Stimulated activated CD4-positive, alpha-beta T cell treated with anti-CD3 and anti-CD28 coated beads, TNF-alpha, amount 100 ng/mL, for 24 hours (primary cell): ENCODE measurements at regions not wholly inside any gene's neighbourhood (a gene's known extent, or its start where the extent isn't known, plus 50 kb on each side); places are given as distances from the start of the nearest gene placed in this dataset.

ENCODE experiments used
- DNase-seq, 3 experiments: peaks; one replicate each; pipeline ENCODE4 v3.0.0-alpha.2; 2020; ENCODE audit warnings: low read depth in 3 of 3

- no peak for DNase-seq
Observed at GRCh38 chr10:85008488-85009184, 680.2 kb downstream of the CCSER2 start.

GRCh38 chr10:85012305-85012704 lies 683.9 kb downstream of the CCSER2 start:
- DNase-seq, result no peak

DNA sequence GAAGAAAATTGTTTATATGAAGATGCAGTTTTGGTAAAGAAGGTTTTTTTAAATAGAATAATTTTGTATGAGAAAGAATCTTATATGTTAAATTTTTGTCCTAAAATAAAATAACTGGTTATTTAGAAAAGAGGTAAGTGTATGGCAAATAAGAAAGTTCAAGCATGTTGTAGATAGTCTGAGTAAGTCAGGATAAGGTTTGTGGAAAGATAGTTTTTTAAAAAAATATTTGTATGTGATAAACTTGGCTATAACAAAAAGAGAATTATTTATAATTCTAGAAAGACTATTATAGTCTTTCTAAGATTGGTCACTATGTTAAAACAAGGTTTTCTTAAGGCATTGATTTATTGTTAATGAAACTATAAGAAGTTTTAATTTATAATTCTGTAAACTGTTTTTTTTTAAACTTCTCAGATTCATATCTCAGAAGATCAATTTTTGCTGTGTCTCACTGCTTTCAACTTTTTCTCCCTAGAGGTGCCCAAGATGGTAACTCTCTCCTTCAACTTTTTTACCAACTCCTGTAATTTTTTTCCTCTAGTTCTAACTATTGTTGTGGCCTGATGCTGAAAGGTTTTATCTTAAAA lies 698.6 kb downstream of the CCSER2 start:
- DNase-seq, result no peak

GRCh38 chr10:85032981-85033380 lies 704.6 kb downstream of the CCSER2 start:
- no peak for DNase-seq

DNA sequence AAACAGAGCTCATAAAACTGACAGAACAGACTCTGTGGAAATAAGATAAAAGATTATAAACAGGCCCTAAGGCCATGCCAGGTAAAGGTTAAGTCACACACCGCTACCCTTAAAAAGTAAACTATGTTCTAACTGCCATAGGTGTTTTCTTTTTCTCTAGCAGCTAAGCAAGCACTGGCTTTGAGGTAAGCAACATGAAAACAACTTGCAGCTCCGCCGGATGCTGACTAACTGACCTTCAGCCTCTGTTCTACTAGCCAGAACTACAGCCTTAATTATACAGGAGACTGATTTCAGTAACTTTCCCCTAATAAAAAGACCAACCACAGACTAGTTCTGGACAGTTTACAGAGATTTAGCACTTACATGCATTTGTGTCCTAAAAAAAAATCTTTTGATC lies 708.3 kb downstream of the CCSER2 start:
- DNase-seq, result no peak

DNA sequence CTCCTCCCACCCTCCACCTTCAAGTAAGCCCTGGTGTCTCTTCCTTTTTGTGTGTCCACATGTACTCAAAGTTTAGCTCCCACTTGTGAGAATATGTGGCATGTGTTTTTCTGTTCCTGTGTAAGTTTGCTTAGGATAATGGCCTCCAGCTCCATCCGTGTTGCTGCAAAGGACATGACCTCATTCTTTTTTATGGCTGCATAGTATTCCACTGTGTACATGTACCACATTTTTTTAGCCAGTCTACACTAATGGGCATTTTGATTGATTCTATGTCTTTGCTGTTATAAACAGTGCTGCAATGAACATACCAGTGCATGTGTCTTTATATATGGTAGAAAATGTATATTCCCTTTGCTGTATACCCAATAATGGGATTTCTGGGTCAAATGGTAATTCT lies 710.9 kb downstream of the CCSER2 start:
- no peak for DNase-seq

DNA sequence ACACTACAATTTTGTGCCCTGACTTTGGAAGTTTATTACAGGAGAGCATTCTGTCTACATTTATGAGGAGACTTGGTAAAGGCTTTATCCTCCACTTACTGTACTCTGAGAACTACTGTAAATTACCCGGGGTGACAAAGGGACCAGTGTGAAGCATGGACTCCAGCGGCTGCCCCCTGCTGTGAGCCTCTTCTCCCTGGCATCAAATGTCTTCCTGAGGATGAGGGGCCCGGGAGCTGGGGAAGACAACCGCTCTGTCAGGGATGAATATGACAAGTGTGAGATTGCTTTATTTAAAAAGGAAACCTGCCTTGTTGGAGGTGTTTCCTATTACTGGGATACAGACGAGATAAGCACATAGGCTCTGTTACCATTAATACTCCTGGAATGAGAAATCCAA lies 714.8 kb downstream of the CCSER2 start:
- DNase-seq, result no peak

- no peak for DNase-seq
Observed at GRCh38 chr10:85045046-85045445, 716.7 kb downstream of the CCSER2 start.

- no peak for DNase-seq
Observed at GRCh38 chr10:85047170-85047834, 718.9 kb downstream of the CCSER2 start.

DNA sequence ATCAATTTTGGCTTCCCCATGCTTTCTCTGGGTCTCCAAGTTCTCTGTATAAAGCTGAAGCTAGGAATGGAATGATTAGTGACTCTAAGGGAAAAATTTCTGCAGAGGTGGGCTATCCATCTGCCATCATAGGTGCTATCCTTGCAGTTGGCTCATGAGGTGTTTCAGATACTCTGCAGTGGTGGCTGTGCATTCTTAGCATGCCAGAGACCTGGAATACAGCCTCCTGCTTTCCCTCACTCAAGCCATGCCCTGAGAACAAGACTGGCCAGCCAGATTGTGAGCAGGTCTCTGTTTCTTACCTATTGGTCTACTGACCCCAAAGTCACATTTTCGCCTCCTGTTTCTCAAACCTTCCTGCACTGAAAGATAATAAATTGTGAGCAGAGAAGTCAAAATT lies 719.6 kb downstream of the CCSER2 start:
- DNase-seq, result no peak

GRCh38 chr10:85048644-85049043 lies 720.3 kb downstream of the CCSER2 start:
- no peak for DNase-seq

DNA sequence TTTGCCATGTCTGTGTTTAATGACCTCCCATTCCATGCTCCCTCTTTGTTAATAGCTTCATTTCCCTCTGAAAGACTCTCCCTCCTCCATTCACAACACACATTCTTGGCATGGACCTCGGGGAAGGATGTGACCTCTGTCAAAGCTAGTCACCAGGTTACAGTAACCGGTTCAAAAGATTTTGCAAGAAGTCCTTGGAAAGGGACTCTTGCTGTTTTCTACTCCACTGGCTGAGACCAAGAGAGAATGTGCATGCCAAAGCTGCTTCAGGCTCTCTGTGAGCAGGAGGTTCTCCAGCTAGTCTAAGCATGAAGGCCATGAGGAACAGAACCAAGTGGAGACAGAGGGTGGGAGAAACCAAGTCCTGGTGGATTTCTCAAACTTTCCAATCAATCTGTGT lies 732.6 kb downstream of the CCSER2 start:
- DNase-seq, result no peak

DNA sequence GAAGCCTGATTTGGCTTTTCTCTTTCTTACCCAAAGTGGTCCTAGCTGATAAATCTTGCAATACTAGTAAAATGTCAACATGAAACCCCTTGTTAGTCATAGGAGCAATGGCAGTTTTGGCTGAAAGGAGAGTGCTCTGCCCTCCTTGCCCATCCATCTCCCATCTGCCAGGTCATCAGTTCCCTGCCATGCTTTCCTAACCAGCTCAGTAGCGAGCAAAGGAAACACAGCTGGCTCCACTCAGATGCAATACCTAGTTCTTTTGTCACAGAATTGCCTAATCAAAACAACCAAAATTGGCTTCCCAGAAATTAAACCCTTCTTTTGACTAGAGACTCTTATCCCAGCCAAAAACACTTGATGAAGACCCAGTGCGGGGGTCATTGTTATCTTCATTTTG lies 733.0 kb downstream of the CCSER2 start:
- no peak for DNase-seq

- DNase-seq, result no peak
Observed at GRCh38 chr10:85067955-85068354, 739.6 kb downstream of the CCSER2 start.

- no peak for DNase-seq
Observed at GRCh38 chr10:85080934-85081333, 752.5 kb downstream of the CCSER2 start.

DNA sequence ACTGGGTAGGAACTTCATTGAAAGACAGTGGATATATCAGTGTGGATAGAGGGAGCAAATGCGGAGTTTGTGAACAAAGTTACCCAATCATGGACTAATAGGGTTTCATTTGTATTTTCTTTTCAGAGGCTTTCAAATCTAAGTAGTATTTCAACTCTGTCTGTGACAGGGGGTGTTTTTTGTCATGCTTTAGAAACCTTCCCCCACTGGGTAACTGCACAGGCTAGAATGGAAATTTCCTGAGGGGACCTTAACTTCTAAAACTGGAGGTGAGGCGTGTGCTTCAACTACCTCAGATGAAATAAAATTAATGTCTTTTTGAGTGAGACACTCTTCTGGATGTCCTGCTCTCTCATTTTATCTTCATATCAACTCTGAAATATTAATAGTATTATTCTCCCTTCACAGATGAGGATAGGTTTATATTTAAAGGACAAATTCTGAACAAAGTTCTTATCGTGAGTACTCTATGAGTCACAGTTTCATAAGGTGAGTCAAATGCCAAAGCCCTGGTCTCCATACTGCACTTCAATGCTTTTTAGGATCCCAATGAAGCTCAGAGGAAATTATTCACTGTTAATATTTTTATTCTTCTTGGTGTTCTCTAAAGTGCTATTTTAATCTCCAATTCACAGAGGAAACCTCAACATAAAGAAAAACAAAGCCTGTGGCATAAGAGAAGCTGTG lies 770.6 kb downstream of the CCSER2 start:
- no peak for DNase-seq

DNA sequence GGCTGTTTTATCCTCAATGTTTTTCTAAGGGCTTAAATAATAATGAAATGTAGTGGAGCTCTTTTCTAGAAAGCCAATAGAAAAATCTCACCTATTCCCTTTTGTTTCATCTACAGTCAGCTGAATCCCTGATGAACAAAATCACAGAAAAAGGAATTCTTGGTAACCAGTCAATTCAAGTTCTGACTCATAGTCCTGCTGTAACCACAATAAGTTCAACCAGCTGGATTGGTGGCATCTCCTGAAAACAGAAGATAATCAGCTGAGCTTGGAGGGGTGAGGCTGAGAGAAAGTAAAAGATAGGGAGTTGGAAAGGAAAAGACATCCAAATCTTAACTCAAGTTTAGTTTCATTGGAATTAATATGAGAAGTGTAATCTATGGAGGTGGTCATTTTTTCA lies 772.1 kb downstream of the CCSER2 start:
- no peak for DNase-seq

GRCh38 chr10:85105614-85106255 lies 777.3 kb downstream of the CCSER2 start:
- DNase-seq, result no peak

DNA sequence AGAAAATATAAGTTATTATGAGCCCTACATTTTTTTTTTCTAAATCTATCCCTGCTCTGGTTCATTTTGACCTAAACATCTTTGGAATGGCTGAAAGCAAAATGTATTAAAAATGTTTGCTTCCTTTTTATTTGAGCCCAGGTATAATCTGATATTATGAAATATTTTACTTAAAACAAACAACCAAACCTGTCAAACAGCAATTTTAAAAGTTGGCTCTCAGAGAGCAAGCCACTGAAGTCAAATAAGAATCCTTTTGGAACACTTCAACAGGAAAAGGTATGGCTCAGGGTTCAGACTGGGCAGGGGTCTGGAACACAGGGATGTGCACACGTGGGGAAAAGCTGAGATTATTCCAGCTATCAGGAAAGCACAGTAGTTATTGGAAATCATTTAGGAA lies 782.9 kb downstream of the CCSER2 start:
- no peak for DNase-seq

DNA sequence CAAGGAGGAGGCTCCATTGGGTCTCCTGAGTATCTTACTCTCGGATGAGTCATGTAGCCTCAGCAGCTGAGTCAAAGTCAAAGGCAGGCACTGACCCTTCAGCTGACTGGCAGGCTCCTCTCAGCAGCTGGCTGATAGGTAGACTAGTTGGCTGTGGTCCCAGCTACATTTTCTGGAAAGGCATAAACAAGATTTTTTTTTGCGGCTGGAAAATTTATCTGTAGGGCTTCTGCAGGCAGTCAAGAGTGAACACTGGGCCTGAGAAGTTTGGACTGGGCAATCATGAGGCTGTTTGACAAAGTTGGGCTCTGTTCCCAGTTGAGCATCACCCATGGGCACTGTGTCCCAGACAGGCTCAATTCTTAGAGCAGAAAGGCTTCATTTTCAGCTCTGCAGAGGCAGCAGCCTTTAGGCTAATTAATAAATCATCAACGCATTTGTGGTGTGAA lies 796.2 kb downstream of the CCSER2 start:
- no peak for DNase-seq

DNA sequence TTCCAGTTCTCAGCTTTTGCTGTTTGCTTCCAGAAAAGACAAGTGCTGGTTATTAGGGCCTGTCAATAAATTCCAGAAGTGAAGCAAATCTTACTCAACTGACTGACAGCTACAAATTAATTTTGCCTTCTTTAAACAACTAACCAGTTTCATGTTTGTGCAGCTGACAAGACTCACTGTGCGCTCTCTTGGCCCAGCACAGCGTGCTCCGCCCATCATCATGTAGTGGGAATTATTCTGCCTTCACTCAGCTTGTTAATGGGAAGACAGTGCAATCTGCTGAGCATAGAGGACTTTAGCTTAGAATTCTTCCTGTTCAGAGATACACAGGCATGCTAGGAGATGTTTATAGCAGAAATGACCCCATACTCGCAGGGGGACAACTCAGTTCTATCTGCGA lies 808.9 kb downstream of the CCSER2 start:
- DNase-seq, result no peak

- no peak for DNase-seq
Observed at GRCh38 chr10:85138046-85138445, 809.7 kb downstream of the CCSER2 start.
